ENCODE measurements at regions not wholly inside any gene's neighbourhood (a gene's known extent, or its start where the extent isn't known, plus 50 kb on each side); places are given as distances from the start of the nearest gene placed in this dataset.

GRCh38 chr21:22044431-22044830 lies 1046.2 kb downstream of the NCAM2 start:
- no peak for DNase-seq

DNA sequence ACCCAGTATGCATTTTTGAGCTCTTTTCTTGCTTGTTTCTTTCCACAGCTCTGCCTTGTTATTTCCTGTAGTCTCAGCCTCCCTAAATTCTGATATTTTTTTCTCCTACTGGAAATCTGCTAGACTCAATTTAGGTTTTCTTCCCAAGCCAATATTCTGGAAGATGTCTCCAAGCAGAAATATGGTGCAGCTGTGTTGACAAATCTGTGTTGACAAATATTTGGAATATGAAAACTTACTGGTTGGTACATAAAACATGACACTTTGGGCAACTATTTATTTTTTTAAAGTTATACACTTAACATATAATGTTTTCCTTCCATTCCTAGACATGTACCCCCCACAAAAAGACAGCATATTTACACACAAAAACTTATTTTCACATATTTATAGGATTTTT lies 1048.4 kb downstream of the NCAM2 start:
- no peak for DNase-seq

GRCh38 chr21:22056904-22057303 lies 1058.7 kb downstream of the NCAM2 start:
- DNase-seq: no peak

GRCh38 chr21:22062472-22063139 lies 1064.4 kb downstream of the NCAM2 start:
- no peak for DNase-seq

GRCh38 chr21:22063140-22063539 lies 1064.9 kb downstream of the NCAM2 start:
- no peak for DNase-seq

GRCh38 chr21:22076471-22076870 lies 1078.3 kb downstream of the NCAM2 start:
- no peak for DNase-seq

- DNase-seq: no peak
Measured at GRCh38 chr21:22083899-22084298, 1085.7 kb downstream of the NCAM2 start.

DNA sequence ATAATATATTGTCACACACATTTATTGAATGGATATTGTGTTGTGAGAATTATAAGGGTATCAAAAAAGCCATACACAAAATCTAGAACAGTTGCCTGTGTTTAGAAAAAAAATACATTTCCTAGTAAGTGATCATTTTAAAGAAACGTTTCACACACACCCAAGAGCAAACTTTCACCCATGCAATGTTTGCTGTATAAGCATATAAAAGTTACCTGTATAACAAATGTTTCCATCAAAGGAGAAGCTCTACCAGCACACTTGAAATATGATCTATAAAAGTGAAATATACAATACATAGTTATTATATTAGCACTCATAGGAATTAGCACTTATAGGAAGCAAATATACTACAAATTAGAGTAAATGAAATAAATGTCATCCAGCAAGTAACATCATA lies 1098.1 kb downstream of the NCAM2 start:
- DNase-seq: no peak

DNA sequence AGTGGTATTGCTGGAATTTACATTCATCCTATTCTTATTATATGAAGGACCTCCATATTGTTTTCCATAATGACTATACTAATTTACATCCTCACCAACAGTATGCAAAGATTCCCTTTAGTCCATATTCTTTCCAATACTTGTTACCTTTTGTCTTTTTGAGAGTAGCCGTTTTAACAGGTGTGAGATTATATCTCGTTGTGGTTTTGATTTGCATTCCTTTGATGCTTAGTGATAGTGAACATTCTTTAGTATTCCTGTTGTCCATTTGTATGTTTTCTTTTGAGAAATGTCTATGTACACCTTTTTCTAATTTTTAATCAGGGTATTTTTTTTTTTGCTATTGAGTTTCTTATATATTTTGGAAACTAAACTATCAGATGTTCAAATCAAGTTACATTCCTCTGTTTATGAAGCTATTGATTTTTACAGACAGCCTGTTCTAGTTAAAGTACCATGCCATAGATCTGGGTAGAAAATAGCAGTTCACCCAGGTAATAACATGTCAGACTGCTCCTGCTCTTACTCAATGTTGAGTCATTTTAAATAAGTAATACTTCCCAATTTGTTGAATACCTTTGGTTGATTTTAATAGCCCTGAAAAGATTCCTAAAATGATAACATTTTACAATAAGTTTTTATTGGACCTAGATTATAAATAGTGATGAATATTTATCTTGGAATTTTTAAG lies 1108.7 kb downstream of the NCAM2 start:
- DNase-seq: no peak

DNA sequence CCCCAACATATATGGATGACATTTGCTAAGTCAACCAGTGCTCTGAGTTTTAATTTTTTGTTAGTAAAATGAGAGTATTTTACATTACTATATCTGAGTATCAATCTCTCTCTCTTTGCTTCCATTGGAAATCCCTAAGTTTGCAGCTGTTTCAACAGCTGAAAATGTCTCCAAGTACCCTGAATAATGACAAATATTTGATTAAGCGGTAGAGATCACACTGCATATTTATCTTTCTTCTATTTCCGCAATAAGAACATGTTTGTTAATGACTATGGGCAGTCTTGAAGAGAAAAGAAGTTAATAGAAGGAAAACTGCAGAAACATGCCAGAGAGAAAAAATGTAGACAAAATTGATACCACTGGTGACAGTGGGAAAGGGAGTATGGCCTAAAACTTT lies 1117.5 kb downstream of the NCAM2 start:
- DNase-seq: no peak

GRCh38 chr21:22120616-22121266 lies 1122.5 kb downstream of the NCAM2 start:
- no peak for DNase-seq

GRCh38 chr21:22125581-22125980 lies 1127.4 kb downstream of the NCAM2 start:
- no peak for DNase-seq

GRCh38 chr21:22128671-22129070 lies 1130.5 kb downstream of the NCAM2 start:
- DNase-seq: no peak

DNA sequence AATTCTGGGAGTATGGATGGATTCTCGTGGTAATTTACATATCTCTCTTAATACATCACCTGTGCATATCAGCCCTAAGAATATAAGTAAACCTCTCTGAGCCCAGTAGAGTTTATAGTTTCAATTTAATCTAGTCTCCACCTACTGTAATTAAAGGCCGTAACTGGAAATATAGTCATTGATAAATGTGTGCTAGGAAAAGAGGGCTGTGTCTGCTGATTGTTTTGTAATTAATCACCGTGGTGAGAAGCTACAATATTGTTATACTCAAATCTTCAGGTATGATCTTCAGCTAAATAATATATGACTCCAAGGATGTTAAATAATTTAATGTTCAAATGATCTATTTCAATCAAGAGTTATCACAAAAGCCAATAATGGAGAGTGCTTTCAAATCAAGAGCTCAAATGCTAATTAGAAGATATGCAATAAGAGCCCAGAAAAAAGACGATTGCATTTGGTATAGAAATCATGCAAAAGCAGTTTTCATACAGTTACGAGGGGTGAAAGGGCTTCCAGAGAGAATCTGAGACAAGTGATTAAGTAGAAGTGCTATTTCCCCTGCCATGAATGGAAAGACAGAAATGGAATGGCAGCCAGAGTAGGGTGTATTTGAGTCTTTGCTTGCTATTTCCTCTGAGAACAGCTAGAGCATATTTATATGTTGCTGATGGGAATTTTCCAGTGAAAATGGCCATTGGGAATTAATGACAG lies 1134.3 kb downstream of the NCAM2 start:
- DNase-seq: no peak

GRCh38 chr21:22136740-22137139 lies 1138.5 kb downstream of the NCAM2 start:
- DNase-seq: no peak

- DNase-seq: no peak
Measured at GRCh38 chr21:22138297-22139016, 1140.2 kb downstream of the NCAM2 start.

GRCh38 chr21:22145545-22145944 lies 1147.3 kb downstream of the NCAM2 start:
- DNase-seq: no peak

DNA sequence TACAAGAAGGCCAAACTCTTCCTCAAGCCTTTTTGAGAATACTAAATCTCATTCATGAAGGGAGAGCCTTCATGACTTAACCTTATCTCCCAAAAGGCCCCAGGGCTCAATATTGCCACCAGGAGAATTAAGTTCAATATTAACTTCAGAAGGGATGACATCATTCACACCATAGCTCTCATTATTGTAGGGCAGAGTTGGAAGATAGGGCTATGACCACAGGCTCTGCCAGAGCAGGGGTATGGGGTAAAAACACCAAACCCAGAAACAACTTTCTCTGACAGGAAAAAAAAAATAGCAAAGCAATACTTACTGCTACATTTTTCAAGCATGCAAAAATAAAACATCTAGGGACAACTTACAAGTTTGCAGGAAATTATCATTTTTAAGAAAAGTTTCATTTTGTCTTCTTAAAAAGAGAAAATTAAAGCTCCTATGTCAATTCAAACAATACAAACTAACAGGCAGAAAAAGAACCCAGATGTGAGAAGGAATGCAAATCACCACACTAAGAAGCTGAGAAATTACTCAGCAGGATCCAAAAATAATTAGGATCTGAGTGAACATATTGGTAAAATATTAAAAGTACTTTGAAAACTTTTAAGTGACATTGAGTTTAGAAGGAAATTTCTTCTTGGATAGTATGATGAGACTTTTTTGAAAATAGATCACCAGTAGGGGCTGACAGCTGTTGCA lies 1156.5 kb downstream of the NCAM2 start:
- DNase-seq: no peak

- DNase-seq: no peak
Measured at GRCh38 chr21:22164912-22165311, 1166.7 kb downstream of the NCAM2 start.

DNA sequence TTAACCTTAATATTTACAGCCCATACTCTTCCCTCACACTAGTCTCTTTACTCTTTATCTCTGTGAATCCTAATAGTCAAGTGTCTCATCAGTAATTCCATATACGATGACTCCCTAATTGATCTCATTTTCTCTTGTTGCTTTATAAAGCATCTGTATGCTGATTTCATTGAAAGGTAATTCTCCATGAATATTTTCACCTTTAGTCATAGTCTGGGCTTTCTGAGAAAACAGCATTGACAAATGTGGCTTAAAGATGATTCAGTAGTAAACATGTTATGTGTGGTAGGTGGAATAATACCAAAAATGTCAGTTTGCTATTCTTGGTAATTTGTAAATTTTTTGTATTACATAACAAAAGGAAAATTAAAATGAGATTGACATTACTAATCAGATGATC lies 1176.5 kb downstream of the NCAM2 start:
- DNase-seq: no peak

DNA sequence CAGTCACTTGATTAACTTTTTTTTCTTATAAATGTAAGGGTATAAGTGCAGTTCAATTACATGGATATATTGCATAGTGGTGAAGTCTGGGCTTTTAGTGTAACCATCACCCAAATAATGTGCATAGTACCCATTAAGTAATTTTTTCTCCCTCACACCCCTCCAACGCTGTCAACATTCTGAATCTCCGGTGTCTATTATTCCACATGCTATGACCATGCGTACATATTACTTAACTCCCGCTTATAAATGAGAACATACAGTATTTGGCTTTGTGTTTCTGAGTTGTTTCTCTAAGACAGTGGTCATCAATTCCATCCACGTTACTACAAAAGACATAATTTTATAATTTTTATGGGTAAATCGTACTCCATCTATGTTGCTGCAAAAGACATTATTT lies 1191.1 kb downstream of the NCAM2 start:
- DNase-seq: no peak

- DNase-seq: no peak
Measured at GRCh38 chr21:22191581-22191980, 1193.4 kb downstream of the NCAM2 start.
